ENCODE measurements at regions not wholly inside any gene's neighbourhood (a gene's known extent, or its start where the extent isn't known, plus 50 kb on each side); places are given as distances from the start of the nearest gene placed in this dataset.
"Not testable (repeated sequence)": the region's sequence is repeated elsewhere in the genome, so short reads cannot be mapped to it uniquely, and the experiment has no call there.

GRCh38 chr2:138280999-138281695 is 220.4 kb upstream of the SPOPL start:
- DNase-seq (ENCODE audit: missing footprints) (no peak), ATAC-seq (no peak)
- intact Hi-C loops (cut with DNase I) = no loop called here

- DNase-seq (ENCODE audit: missing footprints) (no peak), ATAC-seq (no peak)
- intact Hi-C loops (cut with DNase I) = no loop called here
Measured at GRCh38 chr2:138282014-138282672, 219.4 kb upstream of the SPOPL start.

GRCh38 chr2:138291805-138292204 is 209.8 kb upstream of the SPOPL start:
- no peak for ATAC-seq
- no peak for DNase-seq (ENCODE audit: missing footprints)
- intact Hi-C loops (cut with DNase I) = no loop called here

- no peak for ATAC-seq
- DNase-seq (ENCODE audit: missing footprints) = no peak
Measured at GRCh38 chr2:138293045-138293444, 208.5 kb upstream of the SPOPL start.

GRCh38 chr2:138293549-138293948 is 208.0 kb upstream of the SPOPL start:
- DNase-seq (ENCODE audit: missing footprints) = no peak
- no peak for ATAC-seq
- intact Hi-C loops (cut with DNase I) = no loop called here

More at GRCh38 chr2:138293045-138293444, 208.5 kb upstream of the SPOPL start:
- intact Hi-C loops (cut with DNase I) = no loop called here

GRCh38 chr2:138294451-138294850 is 207.1 kb upstream of the SPOPL start:
- ATAC-seq = no peak
- intact Hi-C loops (cut with DNase I) = no loop called here
- no peak for DNase-seq (ENCODE audit: missing footprints)

GRCh38 chr2:138296365-138296764 is 205.2 kb upstream of the SPOPL start:
- intact Hi-C loops (cut with DNase I) = no loop called here
- DNase-seq (ENCODE audit: missing footprints) (no peak), ATAC-seq (no peak)

- ATAC-seq (no peak), DNase-seq (ENCODE audit: missing footprints) (no peak)
- intact Hi-C loops (cut with DNase I) = no loop called here
Measured at GRCh38 chr2:138298120-138298814, 203.3 kb upstream of the SPOPL start.

- ATAC-seq = no peak
- DNase-seq (ENCODE audit: missing footprints) = no peak
- intact Hi-C loops (cut with DNase I) = no loop called here
Measured at GRCh38 chr2:138298900-138299299, 202.7 kb upstream of the SPOPL start.

GRCh38 chr2:138306626-138307025 is 194.9 kb upstream of the SPOPL start:
- ATAC-seq = no peak
- DNase-seq (ENCODE audit: missing footprints) = no peak
- intact Hi-C loops (cut with DNase I) = no loop called here

GRCh38 chr2:138307099-138307498 is 194.5 kb upstream of the SPOPL start:
- intact Hi-C loops (cut with DNase I) = no loop called here
- DNase-seq (ENCODE audit: missing footprints) (no peak), ATAC-seq (no peak)

- DNase-seq (ENCODE audit: missing footprints) (no peak), ATAC-seq (no peak)
- intact Hi-C loops (cut with DNase I) = no loop called here
Measured at GRCh38 chr2:138309760-138310159, 191.8 kb upstream of the SPOPL start.

- DNase-seq (ENCODE audit: missing footprints) (no peak), ATAC-seq (no peak)
- intact Hi-C loops (cut with DNase I) = no loop called here
Measured at GRCh38 chr2:138312061-138312460, 189.5 kb upstream of the SPOPL start.

- intact Hi-C loops (cut with DNase I); ATAC-seq: not testable (repeated sequence)
- DNase-seq (ENCODE audit: missing footprints) = peak; percentile 56
Measured at GRCh38 chr2:138315619-138316018, 186.0 kb upstream of the SPOPL start.

- DNase-seq (ENCODE audit: missing footprints) (no peak), ATAC-seq (no peak)
- intact Hi-C loops (cut with DNase I) = no loop called here
Measured at GRCh38 chr2:138319616-138320015, 182.0 kb upstream of the SPOPL start.

GRCh38 chr2:138321458-138321857 is 180.1 kb upstream of the SPOPL start:
- intact Hi-C loops (cut with DNase I) = no loop called here
- ATAC-seq (no peak), DNase-seq (ENCODE audit: missing footprints) (no peak)

- DNase-seq (ENCODE audit: missing footprints) (no peak), ATAC-seq (no peak)
- intact Hi-C loops (cut with DNase I) = no loop called here
Measured at GRCh38 chr2:138323382-138324067, 178.0 kb upstream of the SPOPL start.

GRCh38 chr2:138324068-138324771 is 177.3 kb upstream of the SPOPL start:
- ATAC-seq (no peak), DNase-seq (ENCODE audit: missing footprints) (no peak)
- intact Hi-C loops (cut with DNase I) = no loop called here

GRCh38 chr2:138327967-138328366 is 173.6 kb upstream of the SPOPL start:
- intact Hi-C loops (cut with DNase I) = no loop called here
- DNase-seq (ENCODE audit: missing footprints) (no peak), ATAC-seq (no peak)
